C4-2B (cell line): ENCODE measurements at regions not wholly inside any gene's neighbourhood (a gene's known extent, or its start where the extent isn't known, plus 50 kb on each side); places are given as distances from the start of the nearest gene placed in this dataset.

Experiments
- H3K27ac ChIP-seq: fragments of 450-650 bp; 2 replicates; pipeline ENCODE4 v1.5.1; 2017
- CTCF ChIP-seq: fragments of 450-650 bp; conservative IDR thresholded peaks from 2 replicates; pipeline ENCODE4 v1.5.1; 2017; ENCODE audit warnings: mild to moderate bottlenecking
- ZFX ChIP-seq: fragments of 450-650 bp; IDR thresholded peaks from 2 replicates; pipeline ENCODE4 v1.6.1; 2017

DNA sequence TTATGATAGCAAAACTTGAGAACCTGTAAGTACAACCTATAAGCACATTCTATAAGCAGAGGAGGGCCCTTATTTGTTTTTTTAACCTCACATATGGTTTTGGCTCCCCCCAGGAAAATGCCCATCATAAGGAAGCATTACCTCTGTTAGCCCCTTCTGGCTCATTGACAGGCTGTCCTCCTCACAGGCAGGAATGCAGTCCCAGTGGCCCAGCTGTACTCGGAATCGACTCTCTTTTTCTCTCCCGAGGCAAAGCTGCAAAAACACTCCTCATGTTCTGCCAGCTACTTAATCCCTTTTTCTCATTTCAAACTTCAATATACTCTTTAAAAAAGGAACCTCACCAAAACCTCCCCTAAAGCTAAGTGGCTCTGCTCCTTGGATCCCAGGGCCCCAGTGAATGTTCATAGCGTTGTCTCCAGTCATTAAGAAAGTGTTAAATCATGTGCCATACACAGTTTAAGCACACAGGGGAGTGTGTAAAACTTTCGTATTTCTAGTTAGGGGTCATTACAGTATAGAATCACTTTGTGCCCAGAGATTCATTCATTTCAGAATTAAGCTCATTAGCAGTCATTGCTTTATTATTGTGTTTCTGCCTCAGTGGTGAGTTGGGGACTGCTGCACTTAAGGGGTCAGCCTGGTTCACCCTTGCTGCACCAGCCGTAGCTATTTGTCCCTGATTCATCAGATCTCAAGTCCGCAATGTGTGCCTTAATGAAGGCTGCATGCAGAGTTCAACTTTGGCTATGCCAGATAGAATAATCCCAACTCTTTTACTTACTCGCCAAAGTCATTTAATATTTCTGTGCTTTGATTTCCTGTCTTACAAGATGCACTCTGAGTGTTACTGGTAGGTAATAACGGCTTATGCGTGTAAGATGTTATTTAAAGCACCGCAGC, 57.6 kb downstream of the JRKL start:
- no peak overlapping the region for H3K27ac ChIP-seq
- TF ChIP-seq CTCF (no peak), ZFX (no peak)

GRCh38 chr11:96448225-96448624, 58.4 kb downstream of the JRKL start:
- no peak overlapping the region for H3K27ac ChIP-seq
- no peak for TF ChIP-seq CTCF

- TF ChIP-seq ZFX (no peak), CTCF (no peak)
- H3K27ac ChIP-seq = no peak overlapping the region
These were observed 66.3 kb downstream of the JRKL start for GRCh38 chr11:96456111-96456510.

- no peak overlapping the region for H3K27ac ChIP-seq
- no peak for TF ChIP-seq CTCF
These were observed 69.9 kb downstream of the JRKL start for GRCh38 chr11:96459751-96460150.

- H3K27ac ChIP-seq = no peak overlapping the region
- no peak for TF ChIP-seq CTCF
- TF ChIP-seq ZFX = no peak
These were observed 72.1 kb downstream of the JRKL start for GRCh38 chr11:96461871-96462270.

- TF ChIP-seq CTCF (peak; percentile 55), ZFX (no peak)
- no peak overlapping the region for H3K27ac ChIP-seq
These were observed 75.0 kb downstream of the JRKL start for GRCh38 chr11:96464700-96465307.

GRCh38 chr11:96465512-96465911, 75.7 kb downstream of the JRKL start:
- H3K27ac ChIP-seq = no peak overlapping the region
- TF ChIP-seq ZFX = no peak
- no peak for TF ChIP-seq CTCF
